PC-9 (cell line): ENCODE measurements at regions not wholly inside any gene's neighbourhood (a gene's known extent, or its start where the extent isn't known, plus 50 kb on each side); places are given as distances from the start of the nearest gene placed in this dataset.

Experiments
- CTCF ChIP-seq: fragments of 200-600 bp; sonication (generic); conservative IDR thresholded peaks from 2 replicates; pipeline ENCODE4 v1.6.1; 2017; ENCODE audit warnings: mixed run types, antibody characterized with exemption, mild to moderate bottlenecking, moderate library complexity
- EZH2 ChIP-seq: fragments of 200-600 bp; sonication (generic); IDR thresholded peaks from 2 replicates; pipeline ENCODE4 v1.8.0; 2017; ENCODE audit warnings: antibody characterized with exemption, low read depth

DNA sequence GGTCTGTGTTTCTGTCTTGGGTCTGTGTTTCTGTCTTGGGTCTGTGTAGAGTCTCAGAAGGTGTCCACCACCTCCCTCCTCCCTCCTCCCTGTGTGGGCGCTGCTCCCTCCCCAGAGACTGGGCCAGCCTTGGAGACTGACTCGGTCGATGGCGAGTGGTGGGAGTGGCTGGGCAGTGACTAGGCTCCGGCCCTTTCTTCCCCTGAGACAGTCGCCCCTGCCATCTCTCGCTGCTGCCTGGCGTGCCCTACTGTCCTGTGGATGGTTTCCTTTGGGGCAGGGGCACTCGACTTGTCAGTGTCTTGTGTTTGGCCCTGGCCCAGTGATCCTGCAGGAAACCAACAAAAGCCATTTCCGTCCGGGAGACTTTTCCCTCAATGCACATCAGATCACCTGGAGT is 215.8 kb downstream of the NDUFA10 start:
- TF ChIP-seq CTCF (no peak), EZH2 (no peak)
